Right ventricle myocardium inferior (tissue), 1 donor: ENCODE measurements at regions not wholly inside any gene's neighbourhood (a gene's known extent, or its start where the extent isn't known, plus 50 kb on each side); places are given as distances from the start of the nearest gene placed in this dataset.

Experiments used
- ATAC-seq: fragments of 200-7000 bp; cut with Tn5 transposase; one replicate; pipeline ENCODE4 v1.9.1; 2020; ENCODE audit warnings: mild to moderate bottlenecking, moderate library complexity
- DNase-seq: peaks from one replicate; pipeline ENCODE4 v3.0.0; 2021; ENCODE audit errors: missing footprints
- intact Hi-C: fragments of 100-400 bp; cut with DNase I; formaldehyde crosslinking; loops from one replicate; pipeline ENCODE4 v1.11.0; 2022
- donor health status: DM: no; HTN: yes; CAD: no; lungs with severe emphysema.

DNA sequence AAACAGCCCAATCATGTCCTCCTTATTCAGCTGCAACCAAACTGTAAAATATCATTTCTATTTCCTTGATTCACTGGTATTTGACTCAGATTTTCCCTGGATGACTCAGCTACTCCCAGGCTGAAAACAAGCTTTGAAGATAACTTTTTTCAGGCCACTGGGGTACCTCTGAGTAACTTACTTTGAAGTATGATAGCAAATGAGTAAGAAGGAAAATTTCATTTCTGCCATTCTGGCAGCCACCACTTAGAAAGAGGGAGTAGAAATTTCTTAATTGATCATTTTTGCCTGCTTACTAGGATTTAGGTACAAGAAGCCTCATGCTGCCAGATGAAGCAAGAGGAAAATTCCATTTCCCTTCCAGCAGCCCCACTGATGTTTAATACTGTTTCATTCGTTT lies 247.4 kb downstream of the PRELID2 start:
- intact Hi-C loops, result no loop called here
- DNase-seq, result no peak
- no peak for ATAC-seq

GRCh38 chr5:145587308-145587672 lies 247.9 kb downstream of the PRELID2 start:
- DNase-seq (no peak), ATAC-seq (no peak)
- intact Hi-C loops, result no loop called here

DNA sequence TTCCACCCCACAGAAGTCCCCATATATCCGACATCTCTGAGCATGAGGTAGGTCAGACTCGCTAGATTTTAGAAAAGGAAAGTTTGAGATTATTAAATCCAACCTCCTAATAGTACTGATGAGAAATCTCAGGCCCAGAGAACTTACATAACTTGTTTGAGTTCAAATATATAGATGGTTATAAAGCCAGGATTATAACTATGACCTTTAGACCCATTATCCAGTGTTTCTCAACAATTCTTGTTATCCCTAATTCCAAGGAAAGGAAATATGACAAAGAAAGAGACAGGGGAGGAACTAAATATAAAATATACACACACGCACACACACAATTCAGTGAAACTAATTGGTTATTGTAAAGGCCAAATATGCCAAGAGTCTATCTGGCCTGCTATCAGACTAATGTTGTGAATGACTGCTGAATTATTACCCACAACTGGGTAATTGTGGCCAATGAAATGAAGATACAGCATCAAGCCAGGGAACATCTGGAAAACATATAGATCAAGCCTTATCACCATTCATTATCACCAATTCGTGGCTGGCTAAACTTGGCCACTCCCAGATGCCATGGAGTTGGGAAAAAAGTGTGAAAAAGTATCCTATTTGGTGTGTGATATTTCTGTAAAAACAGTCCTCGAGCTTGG lies 248.4 kb downstream of the PRELID2 start:
- no peak for ATAC-seq
- intact Hi-C loops, result no loop called here

GRCh38 chr5:145585443-145586148 lies 249.5 kb downstream of the PRELID2 start:
- intact Hi-C loops, result no loop called here
- no peak for DNase-seq
- no peak for ATAC-seq

More for the DNA sequence above, 248.4 kb downstream of the PRELID2 start:
- no peak for DNase-seq

- intact Hi-C loops, result no loop called here
- ATAC-seq (no peak), DNase-seq (no peak)
Measured at GRCh38 chr5:145579301-145579700, 255.8 kb downstream of the PRELID2 start.

DNA sequence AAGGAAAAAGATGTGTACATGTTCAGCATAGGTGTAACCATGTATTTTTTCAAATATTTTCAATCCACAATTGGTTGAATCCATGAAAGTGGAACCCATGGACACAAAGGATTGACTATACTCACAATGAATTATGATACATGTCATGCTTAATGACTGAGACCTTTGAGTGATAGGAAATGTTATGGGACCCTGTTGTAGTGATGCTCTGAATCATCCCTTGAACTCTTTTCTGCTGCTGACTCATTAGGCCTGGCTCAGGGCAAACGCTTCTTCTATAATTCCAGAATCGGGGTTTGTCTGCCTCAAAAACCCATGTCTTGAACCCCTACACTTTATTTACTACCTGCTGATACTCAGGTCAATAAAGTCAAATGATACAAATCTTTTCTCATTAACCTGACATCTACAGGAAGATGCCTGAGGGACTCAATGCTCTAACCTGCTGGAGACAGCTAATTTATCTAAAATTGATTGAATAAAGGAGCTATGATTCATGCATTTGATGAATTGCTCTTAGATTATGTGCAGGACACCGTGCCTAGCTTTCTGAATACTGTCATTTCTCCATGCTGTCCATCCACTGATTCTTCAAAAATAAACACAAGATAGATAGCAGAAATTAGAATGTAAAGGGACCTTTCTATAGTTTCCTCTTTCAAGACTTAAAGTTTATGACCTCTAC lies 260.1 kb downstream of the PRELID2 start:
- intact Hi-C loops, result no loop called here
- no peak for ATAC-seq
- DNase-seq, result no peak

DNA sequence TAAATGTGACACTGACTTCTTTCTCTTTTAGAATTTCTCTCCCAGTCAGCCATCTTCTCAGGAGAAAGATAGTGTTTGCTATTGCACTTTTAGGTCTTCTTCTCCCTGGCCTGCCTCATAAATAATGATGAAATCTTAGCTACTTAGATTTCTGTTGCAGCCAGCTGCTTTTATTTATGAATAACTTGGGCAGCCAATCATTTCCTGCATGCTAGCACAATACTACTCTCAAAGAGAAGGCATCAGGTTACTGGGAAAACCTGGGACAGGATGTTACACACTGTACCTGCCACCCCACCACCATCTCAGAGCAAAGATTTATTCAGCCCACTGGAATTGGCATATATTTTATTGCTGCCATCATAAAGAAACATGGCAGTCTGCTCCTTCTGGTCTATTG lies 266.6 kb downstream of the PRELID2 start:
- ATAC-seq (no peak), DNase-seq (no peak)
- intact Hi-C loops, result no loop called here

GRCh38 chr5:145562931-145563330 lies 272.2 kb downstream of the PRELID2 start:
- ATAC-seq, result no peak
- DNase-seq, result no peak
- intact Hi-C loops, result no loop called here

GRCh38 chr5:145558288-145558687 lies 276.9 kb downstream of the PRELID2 start:
- intact Hi-C loops, result no loop called here
- DNase-seq, result no peak
- no peak for ATAC-seq

DNA sequence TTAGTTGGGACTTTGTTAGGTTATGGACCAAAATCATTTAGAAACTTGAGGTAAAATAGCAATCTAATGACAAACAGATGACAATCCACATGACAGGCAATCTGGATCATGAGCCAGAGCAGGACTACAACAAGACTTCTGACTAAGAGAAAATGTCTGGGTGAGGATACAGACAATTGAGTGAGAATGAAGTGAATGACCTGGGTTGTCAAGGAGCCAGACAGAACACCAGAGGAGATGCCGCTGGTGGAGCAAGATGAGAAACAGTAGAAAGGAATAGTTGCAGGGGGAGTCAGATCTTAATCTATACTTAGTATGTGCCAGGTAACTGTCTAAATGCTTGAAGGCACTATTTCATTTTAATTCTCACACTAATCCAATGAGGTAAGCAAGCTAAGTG lies 277.8 kb downstream of the PRELID2 start:
- DNase-seq (no peak), ATAC-seq (no peak)
- intact Hi-C loops, result no loop called here

GRCh38 chr5:145554399-145554798 lies 280.7 kb downstream of the PRELID2 start:
- DNase-seq, result no peak
- ATAC-seq, result peak; percentile 46
- intact Hi-C loops, result no loop called here

- intact Hi-C loops, result no loop called here
- no peak for DNase-seq
- ATAC-seq, result no peak
Measured at GRCh38 chr5:145553177-145553576, 282.0 kb downstream of the PRELID2 start.

GRCh38 chr5:145551714-145552113 lies 283.4 kb downstream of the PRELID2 start:
- DNase-seq, result no peak
- ATAC-seq, result no peak
- intact Hi-C loops, result no loop called here

DNA sequence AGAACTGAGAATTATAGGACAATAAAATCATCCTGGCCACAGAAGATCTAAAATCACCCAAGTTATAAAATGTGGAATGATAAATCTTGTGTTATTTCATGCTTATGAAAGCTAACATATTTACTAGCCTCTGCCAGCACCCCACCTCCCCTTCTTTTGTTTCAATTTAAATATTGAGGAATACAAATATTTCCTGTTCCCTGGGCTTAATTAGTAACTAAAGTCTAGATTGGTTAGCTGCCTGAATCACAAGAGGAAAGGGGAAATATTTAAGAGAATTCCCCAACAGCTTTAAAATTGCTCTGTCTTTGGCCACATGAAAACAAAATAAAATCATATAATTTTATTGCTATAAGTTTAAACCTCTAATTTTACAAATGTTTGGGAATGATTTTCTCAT lies 287.0 kb downstream of the PRELID2 start:
- ATAC-seq (no peak), DNase-seq (no peak)
- intact Hi-C loops, result no loop called here

DNA sequence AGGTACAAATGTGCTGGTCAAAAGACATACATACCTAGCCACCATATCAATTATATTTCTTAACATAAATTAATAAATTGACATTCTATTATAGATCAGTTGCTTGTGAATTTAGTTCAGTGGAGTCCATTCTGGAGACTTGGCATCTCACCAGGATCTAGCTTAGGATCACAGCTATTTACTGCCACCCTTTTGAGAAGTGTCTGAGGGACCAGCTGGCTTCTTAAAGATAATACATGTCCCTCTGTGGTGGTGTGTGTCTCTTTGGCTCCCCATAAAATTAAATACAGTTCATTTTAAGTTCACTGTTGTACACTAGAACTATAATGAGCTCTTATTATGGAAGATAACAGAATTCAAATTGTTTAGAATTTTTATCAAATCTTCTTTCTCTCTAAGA lies 290.7 kb downstream of the PRELID2 start:
- intact Hi-C loops, result no loop called here
- ATAC-seq, result no peak
- DNase-seq, result no peak

GRCh38 chr5:145543968-145544367 lies 291.2 kb downstream of the PRELID2 start:
- ATAC-seq, result no peak
- intact Hi-C loops, result no loop called here
- DNase-seq, result no peak

- no peak for DNase-seq
- intact Hi-C loops, result no loop called here
- no peak for ATAC-seq
Measured at GRCh38 chr5:145540375-145540774, 294.8 kb downstream of the PRELID2 start.

GRCh38 chr5:145539201-145539600 lies 295.9 kb downstream of the PRELID2 start:
- intact Hi-C loops, result no loop called here
- ATAC-seq (no peak), DNase-seq (no peak)

GRCh38 chr5:145536133-145536532 lies 299.0 kb downstream of the PRELID2 start:
- ATAC-seq, result no peak
- DNase-seq, result no peak
- intact Hi-C loops, result no loop called here

- DNase-seq (no peak), ATAC-seq (no peak)
Measured at GRCh38 chr5:145531038-145531734, 304.0 kb downstream of the PRELID2 start.

More at GRCh38 chr5:145531038-145531734, 304.0 kb downstream of the PRELID2 start:
- intact Hi-C loops, result no loop called here
